IPS-NIHi7 (cell line): ENCODE measurements at regions not wholly inside any gene's neighbourhood (a gene's known extent, or its start where the extent isn't known, plus 50 kb on each side); places are given as distances from the start of the nearest gene placed in this dataset.
"Not testable (repeated sequence)": the region's sequence is repeated elsewhere in the genome, so short reads cannot be mapped to it uniquely, and the experiment has no call there.

ENCODE experiments used
- DNase-seq: peaks from one replicate; pipeline ENCODE4 v3.0.0; 2012; ENCODE audit warnings: mixed read lengths; ENCODE audit errors: extremely low spot score

DNA sequence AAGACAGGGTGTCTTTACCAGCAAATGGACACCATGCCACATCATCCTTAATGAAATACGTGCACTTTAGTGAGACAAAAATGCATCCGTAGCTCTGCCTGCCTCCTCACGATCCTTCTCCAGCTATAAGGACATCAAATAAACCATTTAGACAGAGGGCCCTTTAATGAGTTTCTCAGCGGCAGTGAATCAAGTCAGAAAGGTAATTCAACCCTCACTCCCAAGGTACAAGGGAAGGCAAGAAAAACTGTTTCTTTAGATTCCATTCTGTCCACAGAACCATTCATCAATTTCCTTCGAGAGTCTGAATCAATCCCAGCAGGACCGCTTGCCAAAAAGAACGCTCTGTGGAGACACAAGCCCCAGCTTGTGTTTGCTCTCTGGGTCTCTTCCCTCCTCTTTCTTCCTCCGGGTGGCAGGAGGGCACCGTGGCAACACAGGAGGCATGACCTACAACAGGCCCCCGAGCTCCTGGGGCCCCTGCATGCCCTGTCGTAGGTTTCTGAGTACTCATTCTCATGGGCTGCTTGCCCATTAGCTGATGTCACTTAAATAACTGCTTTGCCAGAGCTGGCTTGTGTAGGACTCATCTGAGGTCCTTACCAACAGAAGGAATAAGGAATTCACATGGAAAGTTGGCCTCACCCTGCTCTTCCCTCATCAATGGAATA, 297.8 kb upstream of the PRKCQ start:
- peak; percentile 33 for DNase-seq

- DNase-seq: no peak
These were observed 297.3 kb upstream of the PRKCQ start for GRCh38 chr10:6877336-6877721.

- DNase-seq: no peak
These were observed 295.3 kb upstream of the PRKCQ start for GRCh38 chr10:6875269-6875865.

DNA sequence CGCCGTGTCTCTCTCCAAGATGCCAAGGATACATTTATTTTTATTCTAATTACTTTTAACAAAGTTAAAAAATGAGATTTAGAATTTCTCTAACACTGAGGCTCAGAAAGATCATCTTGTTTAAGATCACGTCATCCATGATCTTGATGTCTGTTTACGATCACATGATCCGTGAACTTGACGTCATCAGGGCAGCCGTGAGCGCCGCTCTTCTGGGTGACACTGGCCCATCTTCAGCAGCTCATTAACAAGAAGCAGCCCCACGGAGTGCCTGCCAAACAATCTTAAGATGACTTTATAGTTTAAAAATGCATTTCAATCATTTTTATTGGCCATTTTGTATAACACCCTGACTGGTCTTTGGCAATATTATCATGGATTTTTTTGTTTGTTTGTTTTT, 291.1 kb upstream of the PRKCQ start:
- no peak for DNase-seq

DNA sequence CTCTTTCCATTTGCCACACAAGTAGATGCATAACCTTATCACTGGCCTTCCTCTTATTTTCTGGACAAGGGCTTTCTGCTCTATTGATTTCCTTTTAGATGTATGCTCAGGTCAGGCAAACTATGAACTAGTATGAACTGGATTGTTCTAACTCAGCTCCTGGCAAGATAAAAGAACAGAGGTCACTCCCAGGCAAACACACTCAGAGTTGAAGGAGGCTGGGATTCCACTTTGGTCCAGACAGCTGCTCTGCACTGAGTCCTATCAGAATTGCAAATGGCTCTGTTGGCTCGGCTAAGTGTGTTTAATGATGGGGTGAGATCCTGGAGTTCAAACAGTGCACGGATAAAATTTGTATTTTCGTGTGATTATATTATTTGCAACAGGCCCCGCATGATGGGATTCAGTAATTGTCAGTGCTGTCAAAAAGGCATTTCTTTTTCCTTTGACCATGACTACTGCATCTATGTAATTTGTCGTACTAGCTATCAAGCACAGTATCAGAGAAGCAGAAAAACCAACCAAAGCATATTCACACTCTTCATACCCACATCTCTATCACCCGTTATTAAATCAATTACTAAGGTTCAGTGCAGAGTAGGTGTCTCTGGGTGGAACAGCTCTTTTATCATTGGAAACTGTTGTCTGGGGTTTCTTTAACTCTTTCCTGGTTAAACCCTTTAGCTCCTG, 288.1 kb upstream of the PRKCQ start:
- DNase-seq: no peak

DNA sequence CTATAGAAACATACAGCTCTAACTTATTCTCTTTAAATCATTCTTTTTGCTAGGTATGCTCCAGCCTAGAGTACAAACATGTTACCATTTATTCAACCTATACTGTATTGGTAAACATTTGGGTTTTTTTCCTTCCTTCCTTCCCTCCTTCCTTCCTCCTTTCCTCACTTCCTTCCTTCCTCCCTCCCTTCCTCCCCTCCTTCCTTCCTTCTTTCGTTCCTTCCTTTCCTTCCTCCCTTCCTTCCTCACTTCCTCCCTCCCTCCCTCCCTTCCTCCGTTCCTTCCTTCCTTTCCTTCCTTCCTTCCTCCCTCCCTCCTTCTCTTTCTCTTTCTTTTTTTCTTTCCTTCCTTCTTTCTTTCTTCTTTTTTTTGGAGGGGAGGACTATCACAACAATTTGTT, 286.7 kb upstream of the PRKCQ start:
- no peak for DNase-seq

GRCh38 chr10:6864142-6864541, 284.1 kb upstream of the PRKCQ start:
- no peak for DNase-seq

- DNase-seq: no peak
These were observed 283.3 kb upstream of the PRKCQ start for GRCh38 chr10:6863381-6863780.

- DNase-seq: no peak
These were observed 270.4 kb upstream of the PRKCQ start for GRCh38 chr10:6850452-6850851.

GRCh38 chr10:6847561-6847960, 267.5 kb upstream of the PRKCQ start:
- DNase-seq: no peak

DNA sequence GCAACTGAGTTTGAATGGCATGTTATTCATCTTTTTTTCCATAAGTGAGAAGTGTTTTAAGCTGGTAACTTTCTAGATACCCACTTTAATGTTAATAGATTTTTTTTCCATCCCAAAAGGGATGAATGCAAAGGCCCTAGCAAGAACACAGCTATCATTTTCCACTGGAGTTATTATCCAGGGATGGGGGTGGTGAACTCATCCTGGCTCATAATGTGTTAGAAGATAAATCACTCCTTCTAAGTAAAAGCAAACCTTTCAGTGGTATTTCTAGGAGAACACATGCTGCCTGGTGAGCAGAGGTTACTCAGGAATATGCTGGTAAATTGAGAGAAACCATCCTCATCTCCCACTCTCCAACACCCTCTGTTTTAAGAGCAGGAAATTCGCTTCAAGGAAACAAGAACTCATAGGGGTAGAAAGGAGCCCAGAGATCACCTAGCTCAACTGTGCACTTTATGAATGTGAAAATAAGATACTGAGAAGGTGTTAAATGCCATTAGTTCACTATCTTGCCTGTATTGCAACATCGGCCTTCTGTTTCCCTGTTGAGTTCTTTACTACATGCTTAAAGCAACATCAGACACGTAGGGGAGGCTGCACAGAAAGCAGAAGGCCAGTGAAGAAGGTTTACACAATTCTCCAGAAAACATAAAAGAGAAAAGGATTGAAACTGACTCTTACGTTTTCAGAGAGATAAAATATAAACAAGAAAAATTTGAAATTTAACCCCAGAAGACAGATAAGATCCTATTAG, 264.0 kb upstream of the PRKCQ start:
- DNase-seq: no peak

GRCh38 chr10:6843481-6843881, 263.4 kb upstream of the PRKCQ start:
- DNase-seq: no peak

GRCh38 chr10:6842722-6843121, 262.6 kb upstream of the PRKCQ start:
- DNase-seq: no peak

DNA sequence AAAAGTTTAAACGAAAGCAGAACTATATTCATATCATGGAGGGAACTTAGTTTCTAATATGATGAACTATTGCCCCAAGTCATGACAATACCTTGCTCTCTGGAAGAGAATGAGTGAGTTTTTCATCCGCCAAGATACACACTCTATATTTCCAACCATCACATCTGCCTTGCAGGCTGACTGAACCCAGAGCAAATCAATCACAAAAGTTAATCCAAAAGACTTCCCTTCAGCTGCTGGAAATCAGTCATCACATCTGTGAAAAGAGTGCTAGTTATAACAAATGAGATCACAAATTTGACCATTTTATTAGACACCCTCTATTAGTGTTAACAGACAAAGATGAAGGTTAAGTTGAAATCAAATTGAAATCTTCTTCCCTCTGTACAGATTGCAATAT, 261.7 kb upstream of the PRKCQ start:
- no peak for DNase-seq

DNA sequence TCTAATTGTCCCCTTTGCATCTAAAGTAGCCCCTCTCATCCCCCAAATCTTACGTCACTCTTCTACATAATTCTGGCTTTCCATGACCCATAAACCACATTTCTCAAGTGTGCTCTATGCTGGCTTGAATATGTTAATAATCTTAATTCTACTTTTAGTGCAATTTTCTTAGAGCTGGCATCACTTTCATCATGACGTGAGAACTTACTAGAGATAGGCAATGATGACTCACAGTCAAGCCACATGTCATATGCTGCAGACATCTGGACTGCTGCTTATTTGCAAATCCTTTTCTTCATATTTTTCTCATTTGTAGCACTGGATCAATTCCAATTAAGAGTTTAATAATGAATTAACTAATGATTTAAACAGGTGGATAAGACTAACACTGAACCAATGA, 260.7 kb upstream of the PRKCQ start:
- DNase-seq: no peak

DNA sequence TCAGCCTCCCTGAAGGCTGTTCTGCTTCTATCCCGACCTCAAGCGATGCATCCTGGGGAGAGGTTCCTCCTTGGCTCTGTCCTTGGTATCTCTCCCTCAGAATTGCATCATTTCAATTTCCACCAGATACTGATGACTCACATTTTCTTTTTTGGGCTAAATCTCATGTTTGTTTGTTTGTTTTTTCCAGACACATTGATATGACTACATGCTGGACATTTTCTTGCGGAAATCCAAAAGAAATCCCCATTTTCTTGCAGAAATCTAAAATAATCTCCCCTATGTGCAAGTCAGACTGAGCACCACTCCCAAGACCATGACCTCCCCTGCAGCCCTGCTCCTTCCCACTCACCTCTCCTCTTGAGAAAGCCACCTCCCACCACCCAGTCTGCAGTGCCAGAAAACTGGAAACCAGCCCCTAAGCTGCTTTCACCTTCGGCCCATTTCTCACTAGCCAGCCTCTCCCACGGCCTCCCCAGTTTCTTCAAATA, 260.2 kb upstream of the PRKCQ start:
- no peak for DNase-seq

DNA sequence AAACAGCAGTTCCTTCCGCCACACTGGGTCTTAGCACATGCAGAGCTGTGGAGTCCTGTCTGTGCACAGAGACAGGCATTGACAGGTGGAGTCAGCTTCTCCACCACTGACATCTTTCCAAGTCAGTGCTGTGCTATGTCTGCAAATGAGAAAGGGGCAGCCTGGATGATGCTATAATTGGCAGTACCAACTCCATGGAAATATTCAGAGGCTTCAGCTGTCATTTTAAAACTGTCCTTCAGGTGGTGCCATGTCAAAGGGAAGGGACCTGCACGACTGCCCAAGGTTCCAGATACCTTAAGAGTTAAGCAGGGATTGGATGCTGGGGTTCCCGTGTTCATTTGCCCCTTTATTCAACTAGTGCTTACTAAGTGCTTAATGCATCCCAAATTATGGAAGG, 258.0 kb upstream of the PRKCQ start:
- peak; percentile 17 for DNase-seq

GRCh38 chr10:6833458-6834011, 253.5 kb upstream of the PRKCQ start:
- no peak for DNase-seq

GRCh38 chr10:6830981-6831380, 250.9 kb upstream of the PRKCQ start:
- not testable (repeated sequence) for DNase-seq

DNA sequence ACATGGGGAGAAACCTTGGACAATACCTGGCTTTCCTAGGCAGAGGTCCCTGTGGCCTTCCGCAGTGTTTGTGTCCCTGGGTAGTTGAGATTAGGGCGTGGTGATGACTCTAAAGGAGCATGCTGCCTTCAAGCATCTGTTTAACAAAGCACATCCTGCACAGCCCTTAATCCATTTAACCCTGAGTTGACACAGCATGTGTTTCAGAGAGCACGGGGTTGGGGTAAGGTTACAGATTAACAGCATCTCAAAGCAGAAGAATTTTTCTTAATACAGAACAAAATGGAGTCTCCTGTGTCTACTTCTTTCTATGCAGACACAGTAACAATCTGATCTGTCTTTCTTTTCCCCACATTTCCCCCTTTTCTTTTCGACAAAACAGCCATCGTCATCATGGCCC, 244.7 kb upstream of the PRKCQ start:
- not testable (repeated sequence) for DNase-seq

- no peak for DNase-seq
These were observed 243.7 kb upstream of the PRKCQ start for GRCh38 chr10:6823770-6824169.

DNA sequence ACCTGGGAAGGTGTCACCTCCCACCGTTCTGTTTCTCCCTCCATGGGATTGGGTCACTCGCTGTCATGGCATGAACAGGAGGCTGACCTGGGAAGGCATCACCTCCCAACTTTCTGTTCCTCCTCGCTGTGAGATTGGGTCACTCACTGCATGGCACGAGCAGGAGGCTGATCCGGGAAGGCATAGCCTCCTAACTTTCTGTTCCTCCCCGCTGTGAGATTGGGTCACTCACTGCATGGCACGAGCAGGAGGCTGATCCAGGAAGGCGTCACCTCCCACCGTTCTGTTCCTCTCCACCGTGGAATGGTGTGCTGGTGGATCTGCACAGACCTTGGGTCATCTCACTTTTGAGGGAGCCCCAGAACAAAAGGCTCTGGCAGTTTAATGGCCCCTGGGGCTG, 239.2 kb upstream of the PRKCQ start:
- DNase-seq: no peak
